VCaP (cell line): ENCODE measurements at regions not wholly inside any gene's neighbourhood (a gene's known extent, or its start where the extent isn't known, plus 50 kb on each side); places are given as distances from the start of the nearest gene placed in this dataset.

Source experiments
- H3K27ac ChIP-seq: fragments of 450-650 bp; 2 replicates; pipeline ENCODE4 v1.5.1; 2017
- TF ChIP-seq, protein P1 (sequence below): fragments of 450-650 bp; conservative IDR thresholded peaks from 2 replicates; pipeline ENCODE4 v1.5.1; 2017; ENCODE audit warnings: mild to moderate bottlenecking, moderate library complexity

DNA sequence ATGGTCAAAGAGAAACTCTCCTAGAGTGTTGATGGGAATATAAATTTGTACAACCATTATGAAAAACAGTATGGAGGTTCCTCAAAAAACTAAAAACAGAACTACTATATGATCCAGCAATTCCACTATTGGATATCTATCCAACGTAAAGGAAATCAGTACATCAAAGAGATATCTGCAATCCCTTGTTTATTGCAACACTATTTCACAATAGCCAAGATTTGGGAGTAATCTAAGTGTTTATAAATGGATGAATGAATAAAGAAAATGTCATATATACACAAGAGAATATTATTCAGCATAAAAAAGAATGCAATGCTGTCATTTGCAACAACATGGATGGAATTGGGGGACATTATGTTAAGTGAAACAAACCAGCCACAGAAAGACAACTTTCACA lies 1118.1 kb upstream of the PRKX start:
- no peak overlapping the region for H3K27ac ChIP-seq
- TF ChIP-seq, protein P1, sequence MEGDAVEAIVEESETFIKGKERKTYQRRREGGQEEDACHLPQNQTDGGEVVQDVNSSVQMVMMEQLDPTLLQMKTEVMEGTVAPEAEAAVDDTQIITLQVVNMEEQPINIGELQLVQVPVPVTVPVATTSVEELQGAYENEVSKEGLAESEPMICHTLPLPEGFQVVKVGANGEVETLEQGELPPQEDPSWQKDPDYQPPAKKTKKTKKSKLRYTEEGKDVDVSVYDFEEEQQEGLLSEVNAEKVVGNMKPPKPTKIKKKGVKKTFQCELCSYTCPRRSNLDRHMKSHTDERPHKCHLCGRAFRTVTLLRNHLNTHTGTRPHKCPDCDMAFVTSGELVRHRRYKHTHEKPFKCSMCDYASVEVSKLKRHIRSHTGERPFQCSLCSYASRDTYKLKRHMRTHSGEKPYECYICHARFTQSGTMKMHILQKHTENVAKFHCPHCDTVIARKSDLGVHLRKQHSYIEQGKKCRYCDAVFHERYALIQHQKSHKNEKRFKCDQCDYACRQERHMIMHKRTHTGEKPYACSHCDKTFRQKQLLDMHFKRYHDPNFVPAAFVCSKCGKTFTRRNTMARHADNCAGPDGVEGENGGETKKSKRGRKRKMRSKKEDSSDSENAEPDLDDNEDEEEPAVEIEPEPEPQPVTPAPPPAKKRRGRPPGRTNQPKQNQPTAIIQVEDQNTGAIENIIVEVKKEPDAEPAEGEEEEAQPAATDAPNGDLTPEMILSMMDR = no peak

DNA sequence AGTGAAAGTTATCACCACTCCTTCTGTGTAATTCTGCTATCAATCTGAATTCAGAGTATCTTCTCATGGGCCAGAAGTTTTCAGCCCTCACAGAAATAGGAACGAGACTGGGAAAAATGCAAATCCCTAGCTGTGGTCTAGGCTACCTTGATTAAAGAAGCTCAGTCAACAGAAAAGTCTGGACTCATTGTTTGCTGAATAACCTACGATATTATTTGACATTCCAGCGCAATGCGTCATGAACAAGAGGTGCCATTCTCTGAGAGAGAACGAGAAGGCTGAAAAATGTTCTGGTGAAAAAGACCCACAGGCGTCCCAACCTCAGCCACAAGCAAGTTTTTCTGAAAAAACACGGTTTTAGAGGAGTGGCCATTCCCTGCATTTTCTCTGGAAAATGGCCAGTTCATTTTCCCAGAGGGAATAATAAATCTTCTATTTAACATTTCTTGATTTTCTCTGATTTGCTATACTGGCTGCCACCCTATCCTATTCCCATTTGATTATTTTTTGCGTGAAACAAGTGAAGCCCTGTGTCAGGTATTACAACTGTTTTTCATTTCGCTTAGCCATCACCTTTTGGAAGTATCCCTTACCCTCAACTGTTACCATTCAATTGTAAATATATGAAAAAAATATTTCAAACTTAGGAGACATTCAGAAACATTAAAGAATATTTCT lies 1117.6 kb upstream of the PRKX start:
- TF ChIP-seq, protein P1 = no peak
- no peak overlapping the region for H3K27ac ChIP-seq

DNA sequence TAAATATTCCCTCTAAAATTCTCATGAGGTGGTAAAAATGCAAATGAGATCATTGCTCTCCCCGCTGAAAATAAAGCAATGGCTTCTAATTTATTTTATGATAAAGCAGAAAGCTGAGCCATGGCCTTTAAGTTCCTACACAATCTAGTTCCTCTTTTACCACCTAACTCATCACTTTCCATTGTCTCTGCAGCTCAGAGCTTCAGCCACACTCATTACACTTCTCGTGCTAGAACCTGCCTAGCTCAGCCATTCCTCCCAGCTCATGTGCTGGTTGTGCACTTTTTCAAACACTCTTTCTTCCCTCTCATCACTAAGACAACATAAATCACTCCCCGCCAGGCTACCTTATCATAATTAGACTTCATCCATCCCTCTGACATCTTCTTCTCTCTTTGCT lies 1112.1 kb upstream of the PRKX start:
- no peak overlapping the region for H3K27ac ChIP-seq
- TF ChIP-seq, protein P1 = no peak

DNA sequence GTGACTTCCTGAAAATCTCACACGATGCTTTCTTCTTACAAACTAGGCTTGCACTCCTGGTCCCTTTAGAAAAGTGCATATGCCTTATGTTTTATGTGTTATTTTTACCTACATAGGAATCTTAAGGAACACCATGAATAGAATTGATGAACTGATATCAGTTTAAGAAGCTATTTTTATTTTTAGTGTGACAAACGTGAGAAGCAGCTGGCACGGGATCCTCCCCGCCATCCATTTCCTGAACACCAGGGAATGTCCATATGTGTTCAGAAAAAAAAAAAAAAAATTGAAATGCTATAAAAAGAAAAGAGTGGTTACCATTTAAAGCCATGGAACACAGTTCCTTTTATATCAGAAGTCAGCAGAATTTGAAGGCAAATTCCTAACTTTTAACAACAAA lies 1096.1 kb upstream of the PRKX start:
- no peak overlapping the region for H3K27ac ChIP-seq
- TF ChIP-seq, protein P1 = no peak

DNA sequence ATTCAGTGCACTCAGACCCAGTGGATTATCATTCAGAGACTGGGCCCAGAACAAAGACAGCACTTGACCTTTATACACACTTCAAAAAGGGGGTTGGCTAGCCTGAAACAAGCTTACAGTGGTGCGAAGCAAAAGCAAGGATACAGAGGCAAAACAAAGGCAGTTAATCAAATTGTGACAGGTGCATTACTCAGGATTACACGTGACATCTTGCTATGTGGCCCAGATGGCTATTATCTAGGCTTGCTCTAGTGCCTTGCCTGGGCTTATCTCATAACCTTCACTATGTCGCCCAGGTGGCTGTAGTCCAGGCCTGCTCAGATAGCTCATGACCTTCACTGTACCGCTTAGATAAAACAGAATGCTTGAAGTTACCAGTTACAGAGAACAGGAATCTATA lies 1092.1 kb upstream of the PRKX start:
- TF ChIP-seq, protein P1 = no peak
- H3K27ac ChIP-seq = no peak overlapping the region

DNA sequence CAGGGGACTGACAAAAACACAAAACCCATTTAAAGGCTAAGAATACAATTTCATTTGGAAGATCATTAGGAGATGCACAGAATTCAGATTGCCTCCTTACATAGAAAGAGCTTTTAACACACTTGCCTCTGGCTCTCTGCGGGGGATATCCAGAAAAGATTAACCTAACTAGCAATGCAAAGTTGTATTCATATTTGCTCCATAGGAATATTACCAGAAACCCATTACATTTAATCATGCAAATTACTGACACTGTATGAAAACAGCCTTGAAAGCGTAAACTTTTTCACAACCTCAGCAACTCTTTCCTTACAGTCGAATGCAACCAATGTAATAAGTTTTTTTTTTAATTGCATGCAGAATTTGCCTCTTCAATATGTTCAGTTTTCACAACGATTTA lies 1087.3 kb upstream of the PRKX start:
- no peak overlapping the region for H3K27ac ChIP-seq
- TF ChIP-seq, protein P1 = no peak

DNA sequence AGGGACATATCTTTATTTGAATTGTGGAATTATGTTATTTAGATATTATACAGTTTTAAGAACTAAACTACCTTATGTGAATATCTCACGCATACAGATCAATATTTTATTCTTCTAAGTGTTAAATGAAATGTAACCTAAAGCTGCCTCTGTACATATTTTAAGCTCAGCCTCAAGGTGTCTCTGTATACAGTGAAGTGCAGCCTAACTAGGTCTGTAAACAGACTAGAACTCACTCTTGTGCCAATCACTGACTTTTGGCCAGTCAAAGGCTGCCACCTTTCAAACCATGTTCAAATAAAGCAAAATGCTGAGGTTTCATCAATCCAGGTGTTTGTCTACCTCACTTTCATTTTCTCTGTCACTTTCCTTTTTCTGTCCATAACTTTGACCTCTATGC lies 1074.5 kb upstream of the PRKX start:
- H3K27ac ChIP-seq = no peak overlapping the region
- TF ChIP-seq, protein P1 = peak; percentile 57
